SK-N-MC (cell line): ENCODE measurements at regions not wholly inside any gene's neighbourhood (a gene's known extent, or its start where the extent isn't known, plus 50 kb on each side); places are given as distances from the start of the nearest gene placed in this dataset.
"Not testable (repeated sequence)": the region's sequence is repeated elsewhere in the genome, so short reads cannot be mapped to it uniquely, and the experiment has no call there.

ENCODE experiments used
- DNase-seq: peaks from one replicate; pipeline ENCODE4 v3.0.0-alpha.2; 2011; ENCODE audit warnings: low read depth, low spot score
- H3K27ac ChIP-seq: fragments of 200-600 bp; sonication (generic); 2 replicates; pipeline ENCODE4 v1.5.1; 2016; ENCODE audit warnings: mixed run types
- H3K36me3 ChIP-seq: fragments of 200-600 bp; sonication (generic); 2 replicates; pipeline ENCODE4 v1.6.1; 2017; ENCODE audit warnings: antibody characterized with exemption, low read length, mixed read lengths; ENCODE audit not compliant: insufficient read depth
- H3K4me3 ChIP-seq: fragments of 200-600 bp; sonication (generic); 2 replicates; pipeline ENCODE4 v1.5.1; 2016
- H3K9ac ChIP-seq: fragments of 200-600 bp; sonication (generic); 2 replicates; pipeline ENCODE4 v1.8.0; 2017; ENCODE audit warnings: mixed run types, mixed read lengths; ENCODE audit not compliant: insufficient read length
- H3K9me3 ChIP-seq: fragments of 200-600 bp; sonication (generic); 2 replicates; pipeline ENCODE4 v1.6.1; 2017; ENCODE audit warnings: low read depth, mild to moderate bottlenecking, antibody characterized with exemption, low read length, moderate library complexity, mixed read lengths
- EZH2 ChIP-seq: fragments of 200-600 bp; sonication (generic); IDR thresholded peaks from one replicate; pipeline ENCODE4 v1.6.1; 2017; ENCODE audit warnings: antibody characterized with exemption
- FOXP2 ChIP-seq: optimal IDR thresholded peaks from 2 replicates; pipeline ENCODE3; 2011; ENCODE audit warnings: mild to moderate bottlenecking, moderate library complexity; ENCODE audit not compliant: insufficient read depth; ENCODE audit errors: extremely low read length, control extremely low read depth
- POLR2AphosphoS5 ChIP-seq: IDR thresholded peaks from 2 replicates; pipeline ENCODE4 v1.6.1; 2012; ENCODE audit warnings: mild to moderate bottlenecking, low read depth, low read length, borderline replicate concordance

DNA sequence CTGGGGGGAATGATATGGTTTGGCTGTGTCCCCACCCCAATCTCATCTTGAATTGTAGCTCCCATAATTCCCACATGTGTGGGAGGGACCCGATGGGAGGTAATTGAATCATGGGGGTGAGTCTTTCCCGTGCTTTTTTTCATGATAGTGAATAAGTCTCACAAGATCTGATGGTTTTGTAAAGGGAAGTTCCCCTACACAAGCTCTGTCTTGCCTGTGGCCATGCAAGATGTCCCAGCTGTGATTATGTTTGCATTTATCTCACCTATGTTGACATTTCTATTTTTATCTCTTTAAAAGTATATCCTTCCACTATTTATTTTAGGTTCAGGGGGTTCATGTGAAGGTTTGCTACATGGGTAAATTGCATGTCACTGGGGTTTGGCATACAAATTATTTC lies 323.9 kb upstream of the GLI3 start:
- no peak for TF ChIP-seq FOXP2
- TF ChIP-seq EZH2 = no peak
- TF ChIP-seq POLR2AphosphoS5 = no peak
- no peak overlapping the region for H3K27ac ChIP-seq
- H3K36me3 ChIP-seq = no peaks in the 10 kb centered on the region
- no peak overlapping the region for H3K4me3 ChIP-seq
- H3K9ac ChIP-seq = no peak overlapping the region
- DNase-seq = no peak
- no peaks in the 10 kb centered on the region for H3K9me3 ChIP-seq

DNA sequence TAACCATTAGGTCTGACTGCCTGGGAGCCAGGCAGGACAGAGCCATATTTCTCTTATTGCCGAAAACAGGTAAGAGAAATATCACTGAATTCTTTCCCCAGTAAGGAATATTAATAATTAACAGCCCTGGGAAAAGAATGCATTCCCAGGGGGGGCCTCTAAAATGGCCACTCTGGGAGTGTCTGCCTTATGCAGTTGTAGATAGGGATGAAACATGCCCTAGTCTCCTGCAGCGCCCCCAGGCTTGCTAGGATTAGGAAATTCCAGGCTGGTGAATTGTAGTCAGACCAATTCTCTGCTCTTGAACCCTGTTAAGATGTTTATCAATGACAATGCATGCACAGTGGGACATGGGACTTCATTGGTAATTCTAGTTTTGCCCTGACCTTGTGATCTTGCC lies 317.9 kb upstream of the GLI3 start:
- not testable (repeated sequence) for H3K36me3 ChIP-seq, H3K9ac ChIP-seq, H3K4me3 ChIP-seq, H3K27ac ChIP-seq, DNase-seq, H3K9me3 ChIP-seq

DNA sequence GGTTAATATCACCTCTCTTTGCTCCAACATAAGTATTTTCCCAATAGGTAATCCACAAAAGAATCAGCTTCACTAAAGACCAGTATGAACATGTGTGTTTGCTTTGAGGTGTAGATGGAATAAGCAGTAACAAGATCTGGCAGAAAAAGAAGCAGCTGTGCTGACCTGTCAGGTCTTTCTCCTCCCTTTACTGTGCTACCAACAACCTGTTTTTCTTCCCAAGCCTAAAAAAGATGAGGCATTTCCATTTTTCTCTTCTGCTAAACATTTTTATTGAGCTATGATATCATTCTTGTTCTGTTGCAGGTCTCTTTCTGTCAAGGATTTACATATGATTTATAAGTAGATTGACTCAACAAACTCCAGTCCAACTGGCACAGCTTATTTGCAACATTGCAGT lies 315.2 kb upstream of the GLI3 start:
- H3K27ac ChIP-seq = no peak overlapping the region
- TF ChIP-seq POLR2AphosphoS5 = no peak
- no peak for TF ChIP-seq FOXP2
- no peak for TF ChIP-seq EZH2
- H3K36me3 ChIP-seq = no peaks in the 10 kb centered on the region
- no peak for DNase-seq
- no peak overlapping the region for H3K4me3 ChIP-seq
- 0 out of 2 replicates have a peak, but pooled peaks cover 5% of the 10 kb centered on the region for H3K9me3 ChIP-seq
- no peak overlapping the region for H3K9ac ChIP-seq

DNA sequence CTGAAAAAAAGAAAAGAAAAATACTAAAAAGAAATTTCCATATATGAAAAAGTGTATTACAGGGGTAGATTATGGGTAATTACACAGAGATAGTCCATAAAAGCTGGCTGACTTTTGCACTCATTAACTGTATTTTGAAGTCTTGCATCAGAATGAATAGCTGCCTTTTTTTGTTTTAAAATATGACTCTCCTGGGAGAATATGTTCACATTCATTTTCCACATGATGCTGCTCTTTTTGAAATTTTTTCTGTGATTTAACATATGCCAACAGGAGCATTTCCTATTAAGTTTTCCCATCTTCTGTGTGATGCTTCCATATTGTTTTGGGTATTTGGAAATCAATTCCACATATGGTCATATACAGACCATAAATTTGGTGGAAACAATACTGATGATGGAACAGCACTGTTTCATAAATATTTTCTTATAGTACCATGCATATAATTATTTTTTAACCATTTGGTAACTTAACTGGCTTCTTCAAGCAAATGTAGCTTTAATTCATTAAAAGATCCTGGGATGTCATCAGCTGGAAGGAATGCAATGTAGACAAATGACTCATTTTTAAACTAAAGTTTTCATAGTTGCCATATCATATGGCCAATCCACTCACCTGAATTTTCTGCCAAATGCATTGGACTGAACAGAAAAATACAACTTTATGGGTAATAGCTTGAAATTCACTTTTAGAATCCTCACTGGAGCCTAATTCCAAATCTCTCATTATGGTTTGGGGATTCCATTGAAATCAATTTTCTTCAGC lies 313.9 kb upstream of the GLI3 start:
- Histone ChIP-seq H3K27ac (no peak overlapping the region), H3K9ac (no peak overlapping the region), H3K9me3 (0 out of 2 replicates have a peak, but pooled peaks cover 5% of the 10 kb centered on the region), H3K36me3 (no peaks in the 10 kb centered on the region), H3K4me3 (no peak overlapping the region)
- TF ChIP-seq FOXP2 (no peak), POLR2AphosphoS5 (no peak), EZH2 (no peak)
- DNase-seq = no peak

DNA sequence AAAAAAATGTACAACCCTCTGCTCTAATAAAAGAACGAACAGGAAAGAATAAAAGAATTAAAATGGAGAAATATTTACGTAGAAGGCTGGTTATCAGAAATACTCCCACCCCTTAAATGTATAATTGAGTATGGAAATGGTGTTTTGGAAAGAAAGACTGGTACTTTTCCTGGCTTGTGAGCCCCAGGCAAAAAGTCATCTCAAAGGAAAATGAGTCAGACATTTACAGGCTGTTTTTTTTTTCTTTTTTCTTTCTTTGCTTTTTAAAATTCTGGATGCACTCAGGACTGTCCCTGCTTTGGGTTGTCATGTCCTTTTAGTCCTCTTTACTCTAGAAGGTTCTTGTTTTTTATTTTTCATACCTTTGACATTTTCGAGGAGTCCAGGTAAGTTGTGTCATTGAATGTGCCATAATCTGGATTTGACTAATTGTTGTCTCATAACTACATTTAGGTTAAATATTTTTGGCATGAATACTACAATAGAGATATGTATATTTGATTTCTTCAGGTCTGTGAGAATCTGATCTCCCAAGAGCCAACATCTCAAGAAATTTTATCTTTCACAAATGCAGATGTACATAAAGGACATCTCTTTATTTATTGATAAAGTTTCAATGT lies 313.0 kb upstream of the GLI3 start:
- no peak overlapping the region for H3K9ac ChIP-seq
- peaks cover 5% of the 10 kb centered on the region; the same call in 1 of the 2 replicates for H3K9me3 ChIP-seq
- no peak overlapping the region for H3K4me3 ChIP-seq
- no peak overlapping the region for H3K27ac ChIP-seq
- TF ChIP-seq EZH2 (no peak), POLR2AphosphoS5 (no peak), FOXP2 (no peak)
- no peaks in the 10 kb centered on the region for H3K36me3 ChIP-seq
- DNase-seq = no peak

DNA sequence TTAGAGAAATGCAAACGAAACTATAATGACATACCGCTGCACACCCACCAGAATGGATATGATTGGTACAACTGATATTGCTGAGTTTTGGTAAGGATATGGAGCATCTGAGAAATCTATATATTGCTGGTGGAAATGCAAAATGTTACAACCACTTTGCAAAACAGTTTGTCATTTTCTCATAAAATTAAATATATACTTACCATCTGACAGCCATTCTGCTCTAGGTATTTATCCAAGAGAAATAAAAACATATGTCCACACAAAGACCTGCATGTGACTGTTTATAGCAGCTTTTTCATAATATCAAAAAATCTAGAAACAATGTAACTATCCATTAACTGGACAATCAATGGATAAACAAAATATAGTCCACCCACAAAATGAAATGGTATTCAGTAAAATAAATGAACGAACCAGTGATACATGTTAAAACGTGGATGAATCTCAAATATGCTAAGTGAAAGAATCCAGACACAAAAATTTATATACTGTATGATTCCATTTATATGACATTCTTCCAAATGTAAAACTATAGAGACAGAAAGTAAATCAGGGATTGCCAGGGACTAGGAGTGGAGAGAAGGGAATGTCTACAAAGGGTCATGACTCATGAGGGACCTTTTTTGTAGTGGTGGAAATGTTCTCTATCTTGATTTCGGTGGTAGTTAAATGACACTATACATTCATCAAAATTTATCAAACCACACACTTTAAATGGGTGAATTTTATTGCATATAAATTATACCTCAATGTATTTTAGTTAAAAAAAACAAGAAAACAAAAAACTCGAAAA lies 312.0 kb upstream of the GLI3 start:
- DNase-seq = no peak
- TF ChIP-seq POLR2AphosphoS5 (no peak), FOXP2 (no peak), EZH2 (no peak)
- Histone ChIP-seq H3K9ac (no peak overlapping the region), H3K36me3 (no peaks in the 10 kb centered on the region), H3K27ac (no peak overlapping the region), H3K4me3 (no peak overlapping the region), H3K9me3 (peaks cover 7% of the 10 kb centered on the region; the same call in 1 of the 2 replicates)

DNA sequence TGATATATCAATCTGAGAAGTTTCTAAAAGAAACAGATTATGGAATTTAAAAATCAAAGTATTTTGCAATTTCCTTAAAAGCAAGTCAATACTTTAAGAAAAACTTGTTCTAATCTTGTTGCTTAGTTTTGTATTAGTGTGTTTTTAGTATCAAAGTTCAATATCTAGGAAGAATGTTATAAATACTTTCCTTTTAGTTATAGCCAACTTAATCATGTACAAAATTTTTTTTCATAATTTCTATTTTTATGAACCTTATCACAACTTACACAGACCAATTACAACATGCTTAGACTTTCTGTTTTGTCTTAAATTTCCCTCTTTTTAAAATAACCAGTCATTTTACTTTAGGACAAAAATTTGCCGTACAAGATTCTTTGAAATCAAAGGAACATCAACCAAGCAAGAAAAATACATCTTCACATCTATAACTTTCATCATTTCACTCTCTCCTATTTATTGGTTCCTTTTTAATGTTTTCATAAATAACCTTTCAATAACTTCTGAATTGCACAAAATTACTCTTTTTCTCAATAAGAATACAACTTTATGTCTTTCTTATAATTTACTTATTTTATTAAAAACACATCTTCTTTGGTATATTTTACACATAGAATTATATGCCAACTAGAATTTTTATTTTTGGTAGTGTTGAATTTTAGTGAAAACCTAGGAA lies 308.2 kb upstream of the GLI3 start:
- Histone ChIP-seq H3K36me3 (no peaks in the 10 kb centered on the region), H3K27ac (no peak overlapping the region), H3K9ac (no peak overlapping the region), H3K9me3 (peaks cover 2% of the 10 kb centered on the region; the same call in 1 of the 2 replicates), H3K4me3 (no peak overlapping the region)
- TF ChIP-seq EZH2 (no peak), POLR2AphosphoS5 (no peak), FOXP2 (no peak)
- no peak for DNase-seq

DNA sequence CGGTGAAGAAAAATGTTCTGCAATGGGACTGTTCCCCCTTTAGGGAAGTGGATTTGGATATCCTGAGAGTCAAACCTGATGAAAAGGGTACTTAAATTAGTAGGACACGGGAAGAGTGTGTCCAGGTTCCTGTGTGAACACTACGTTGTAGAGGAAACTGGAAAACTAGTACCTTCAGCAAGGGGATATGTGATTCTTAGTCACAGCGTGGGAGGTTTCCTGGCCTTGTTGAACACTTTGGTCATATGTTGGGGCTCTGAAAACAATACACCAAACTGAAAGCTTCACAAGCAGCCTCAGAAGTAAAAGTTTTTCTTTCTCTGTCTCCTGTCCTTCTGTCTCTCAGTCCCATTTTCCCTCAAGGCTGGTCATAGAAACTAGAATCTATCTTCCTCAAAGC lies 306.9 kb upstream of the GLI3 start:
- TF ChIP-seq POLR2AphosphoS5 (no peak), FOXP2 (no peak), EZH2 (no peak)
- Histone ChIP-seq H3K36me3 (no peaks in the 10 kb centered on the region), H3K4me3 (no peak overlapping the region), H3K9ac (no peak overlapping the region), H3K27ac (no peak overlapping the region), H3K9me3 (peaks cover 2% of the 10 kb centered on the region; the same call in 1 of the 2 replicates)
- no peak for DNase-seq

DNA sequence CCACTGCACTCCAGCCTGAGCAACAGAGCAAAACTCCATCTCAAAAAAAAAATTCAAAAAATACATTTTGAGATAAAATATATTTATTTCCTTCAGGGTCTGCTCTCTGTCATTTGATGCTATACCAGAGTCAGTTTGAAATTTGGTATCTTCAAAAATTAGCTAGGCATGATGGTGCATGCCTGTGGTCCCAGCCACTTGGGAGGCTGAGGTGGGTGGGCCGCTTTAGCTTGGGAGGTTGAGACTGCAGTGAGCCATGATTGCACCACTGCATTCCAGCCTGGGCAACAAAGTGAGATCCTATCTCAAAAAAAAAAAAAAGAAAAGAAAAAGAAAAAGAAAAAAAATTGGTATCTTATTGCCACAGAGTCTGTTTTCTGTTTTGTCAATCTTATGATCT lies 305.4 kb upstream of the GLI3 start:
- not testable (repeated sequence) for H3K9me3 ChIP-seq, H3K36me3 ChIP-seq, H3K9ac ChIP-seq, H3K4me3 ChIP-seq, H3K27ac ChIP-seq, DNase-seq
